ENCODE measurements at regions not wholly inside any gene's neighbourhood (a gene's known extent, or its start where the extent isn't known, plus 50 kb on each side); places are given as distances from the start of the nearest gene placed in this dataset.
"Not testable (repeated sequence)": the region's sequence is repeated elsewhere in the genome, so short reads cannot be mapped to it uniquely, and the experiment has no call there.

- H3K27ac ChIP-seq (ENCODE audit: low read depth); H3K4me2 ChIP-seq: not testable (repeated sequence)
- ATAC-seq, result peak; percentile 100
Observed at GRCh38 chr1:146748686-146749085, 189.4 kb upstream of the NBPF12 start.

GRCh38 chr1:146731981-146732680, 206.0 kb upstream of the NBPF12 start:
- H3K36me3 Mint-ChIP-seq (ENCODE audit: low read depth); H3K4me3 Mint-ChIP-seq; H3K27ac Mint-ChIP-seq; H3K36me3 ChIP-seq (ENCODE audit: insufficient read depth); H3K4me1 ChIP-seq (ENCODE audit: insufficient read depth); H3F3A ChIP-seq (replicated peaks; ENCODE audit: low read depth); H3K4me2 ChIP-seq; H2AFZ ChIP-seq; DNase-seq (ENCODE audit: low spot score); H3K27me3 ChIP-seq (ENCODE audit: insufficient read depth); H3K9me3 Mint-ChIP-seq; H3K4me3 ChIP-seq; H3K4me1 Mint-ChIP-seq; H3K27ac ChIP-seq (ENCODE audit: low read depth); H3K27me3 Mint-ChIP-seq (ENCODE audit: insufficient read depth, low read depth, poor library complexity); H3K79me2 ChIP-seq (replicated peaks; ENCODE audit: insufficient read depth); H4K20me1 ChIP-seq (replicated peaks; ENCODE audit: insufficient read depth); H3K9me2 ChIP-seq (ENCODE audit: insufficient read depth): not testable (repeated sequence)
- ATAC-seq, result peak; percentile 47

More at GRCh38 chr1:146748686-146749085, 189.4 kb upstream of the NBPF12 start:
- not testable (repeated sequence) for H3K79me2 ChIP-seq (replicated peaks; ENCODE audit: insufficient read depth); H3K27ac Mint-ChIP-seq; H3K9me2 ChIP-seq (ENCODE audit: insufficient read depth); H3K4me3 ChIP-seq; H3K4me3 Mint-ChIP-seq; H3K36me3 ChIP-seq (ENCODE audit: insufficient read depth); H3K36me3 Mint-ChIP-seq (ENCODE audit: low read depth); H3K4me1 Mint-ChIP-seq; DNase-seq (ENCODE audit: low spot score); H3K27me3 Mint-ChIP-seq (ENCODE audit: insufficient read depth, low read depth, poor library complexity); H4K20me1 ChIP-seq (replicated peaks; ENCODE audit: insufficient read depth); H3K9me3 Mint-ChIP-seq; H3K4me1 ChIP-seq (ENCODE audit: insufficient read depth); H3K27me3 ChIP-seq (ENCODE audit: insufficient read depth); H2AFZ ChIP-seq; H3F3A ChIP-seq (replicated peaks; ENCODE audit: low read depth)
- TF ChIP-seq CTCF (conservative IDR thresholded peaks at IDR 0.05; ENCODE audit: low read depth in 2 of 2), result peak in 1 of 2 experiments; percentile 55; a peak in 2 of 4 replicates

GRCh38 chr1:146729642-146730344, 208.3 kb upstream of the NBPF12 start:
- H3K27ac ChIP-seq (ENCODE audit: low read depth); H3K4me1 Mint-ChIP-seq; H3K27me3 Mint-ChIP-seq (ENCODE audit: insufficient read depth, low read depth, poor library complexity); H3K4me1 ChIP-seq (ENCODE audit: insufficient read depth); H3K4me3 ChIP-seq; H3K36me3 ChIP-seq (ENCODE audit: insufficient read depth); H3K9me2 ChIP-seq (ENCODE audit: insufficient read depth); H3K4me2 ChIP-seq; ATAC-seq; H3K27ac Mint-ChIP-seq; H3K36me3 Mint-ChIP-seq (ENCODE audit: low read depth); H4K20me1 ChIP-seq (replicated peaks; ENCODE audit: insufficient read depth); H2AFZ ChIP-seq; H3K9me3 Mint-ChIP-seq; H3K4me3 Mint-ChIP-seq; DNase-seq (ENCODE audit: low spot score); H3K79me2 ChIP-seq (replicated peaks; ENCODE audit: insufficient read depth); H3F3A ChIP-seq (replicated peaks; ENCODE audit: low read depth); H3K27me3 ChIP-seq (ENCODE audit: insufficient read depth): not testable (repeated sequence)

GRCh38 chr1:146715054-146715453, 223.1 kb upstream of the NBPF12 start:
- not testable (repeated sequence) for H3K4me3 ChIP-seq; H3K36me3 ChIP-seq (ENCODE audit: insufficient read depth); H3K27me3 Mint-ChIP-seq (ENCODE audit: insufficient read depth, low read depth, poor library complexity); H2AFZ ChIP-seq; H3F3A ChIP-seq (replicated peaks; ENCODE audit: low read depth); H3K4me1 ChIP-seq (ENCODE audit: insufficient read depth); H3K36me3 Mint-ChIP-seq (ENCODE audit: low read depth); H3K27ac Mint-ChIP-seq; DNase-seq (ENCODE audit: low spot score); H3K9me3 Mint-ChIP-seq; H3K9me2 ChIP-seq (ENCODE audit: insufficient read depth); H3K4me1 Mint-ChIP-seq; H3K27ac ChIP-seq (ENCODE audit: low read depth); H3K79me2 ChIP-seq (replicated peaks; ENCODE audit: insufficient read depth); H3K27me3 ChIP-seq (ENCODE audit: insufficient read depth); H3K4me3 Mint-ChIP-seq; H3K4me2 ChIP-seq; H4K20me1 ChIP-seq (replicated peaks; ENCODE audit: insufficient read depth); ATAC-seq
